Progenitor cell of endocrine pancreas (in vitro differentiated cells): ENCODE measurements at regions not wholly inside any gene's neighbourhood (a gene's known extent, or its start where the extent isn't known, plus 50 kb on each side); places are given as distances from the start of the nearest gene placed in this dataset.
"Not testable (repeated sequence)": the region's sequence is repeated elsewhere in the genome, so short reads cannot be mapped to it uniquely, and the experiment has no call there.

ENCODE experiments used
- DNase-seq: peaks from one replicate; pipeline ENCODE4 v3.0.0; 2021; ENCODE audit warnings: low spot score; ENCODE audit not compliant: unreplicated experiment
- H3K27ac Mint-ChIP-seq: 2 replicates; pipeline ENCODE4 v1.8.0; 2021; ENCODE audit warnings: mild to moderate bottlenecking, moderate library complexity, mixed read lengths
- H3K27me3 Mint-ChIP-seq: 2 replicates; pipeline ENCODE4 v1.8.0; 2021; ENCODE audit warnings: mixed read lengths
- H3K36me3 Mint-ChIP-seq: 2 replicates; pipeline ENCODE4 v1.8.0; 2022; ENCODE audit warnings: mixed read lengths; ENCODE audit not compliant: insufficient read depth
- H3K4me1 Mint-ChIP-seq: 2 replicates; pipeline ENCODE4 v1.8.0; 2021; ENCODE audit warnings: low read depth, mixed read lengths
- H3K4me3 Mint-ChIP-seq: 2 replicates; pipeline ENCODE4 v1.8.0; 2021; ENCODE audit warnings: low read depth, mild to moderate bottlenecking, moderate library complexity, mixed read lengths
- H3K9me3 Mint-ChIP-seq: 2 replicates; pipeline ENCODE4 v1.8.0; 2021; ENCODE audit warnings: low read depth, mixed read lengths
- CTCF ChIP-seq: fragments of 200-600 bp; sonication (generic); IDR thresholded peaks from one replicate; pipeline ENCODE4 v1.5.0; 2021; ENCODE audit warnings: antibody characterized with exemption, mild to moderate bottlenecking; ENCODE audit not compliant: unreplicated experiment

- no peak for TF ChIP-seq CTCF
- H3K36me3 Mint-ChIP-seq: no peaks in the 10 kb centered on the region
- no peak overlapping the region for H3K4me3 Mint-ChIP-seq
- H3K9me3 Mint-ChIP-seq: no peaks in the 10 kb centered on the region
- no peaks in the 10 kb centered on the region for H3K27me3 Mint-ChIP-seq
- no peak overlapping the region for H3K27ac Mint-ChIP-seq
- no peak for DNase-seq
- H3K4me1 Mint-ChIP-seq: no peaks in the 10 kb centered on the region
Observed at GRCh38 chr7:46916581-46916980, 665.3 kb downstream of the TNS3 start.

- H3K4me1 Mint-ChIP-seq: no peaks in the 10 kb centered on the region
- DNase-seq: no peak
- H3K27me3 Mint-ChIP-seq: no peaks in the 10 kb centered on the region
- no peak overlapping the region for H3K4me3 Mint-ChIP-seq
- no peaks in the 10 kb centered on the region for H3K36me3 Mint-ChIP-seq
- H3K9me3 Mint-ChIP-seq: peaks cover 4% of the 10 kb centered on the region
- no peak for TF ChIP-seq CTCF
- no peak overlapping the region for H3K27ac Mint-ChIP-seq
Observed at GRCh38 chr7:46912692-46913091, 669.2 kb downstream of the TNS3 start.

- Mint-ChIP-seq H3K36me3 (no peaks in the 10 kb centered on the region), H3K9me3 (peaks cover 4% of the 10 kb centered on the region), H3K4me1 (no peaks in the 10 kb centered on the region), H3K4me3 (no peak overlapping the region), H3K27ac (no peak overlapping the region), H3K27me3 (no peaks in the 10 kb centered on the region)
- no peak for TF ChIP-seq CTCF
- DNase-seq: no peak
Observed at GRCh38 chr7:46909601-46910051, 672.3 kb downstream of the TNS3 start.

- TF ChIP-seq CTCF: no peak
- H3K36me3 Mint-ChIP-seq: no peaks in the 10 kb centered on the region
- DNase-seq: no peak
Observed at GRCh38 chr7:46908770-46909169, 673.1 kb downstream of the TNS3 start.

GRCh38 chr7:46904523-46904922 is 677.4 kb downstream of the TNS3 start:
- not testable (repeated sequence) for H3K4me1 Mint-ChIP-seq, H3K36me3 Mint-ChIP-seq, H3K27me3 Mint-ChIP-seq, H3K4me3 Mint-ChIP-seq, H3K27ac Mint-ChIP-seq, DNase-seq, H3K9me3 Mint-ChIP-seq

More at GRCh38 chr7:46908770-46909169, 673.1 kb downstream of the TNS3 start:
- H3K27ac Mint-ChIP-seq: no peak overlapping the region
- H3K27me3 Mint-ChIP-seq: no peaks in the 10 kb centered on the region
- no peaks in the 10 kb centered on the region for H3K4me1 Mint-ChIP-seq
- H3K9me3 Mint-ChIP-seq: peaks cover 4% of the 10 kb centered on the region
- no peak overlapping the region for H3K4me3 Mint-ChIP-seq

GRCh38 chr7:46902463-46902862 is 679.4 kb downstream of the TNS3 start:
- no peak for TF ChIP-seq CTCF
- no peak overlapping the region for H3K27ac Mint-ChIP-seq
- no peaks in the 10 kb centered on the region for H3K27me3 Mint-ChIP-seq
- no peak overlapping the region for H3K4me3 Mint-ChIP-seq
- H3K9me3 Mint-ChIP-seq: peaks cover 3% of the 10 kb centered on the region
- H3K4me1 Mint-ChIP-seq: no peaks in the 10 kb centered on the region
- DNase-seq: no peak
- H3K36me3 Mint-ChIP-seq: no peaks in the 10 kb centered on the region
